RPMI7951 (cell line): ENCODE measurements at regions not wholly inside any gene's neighbourhood (a gene's known extent, or its start where the extent isn't known, plus 50 kb on each side); places are given as distances from the start of the nearest gene placed in this dataset.
"Not testable (repeated sequence)": the region's sequence is repeated elsewhere in the genome, so short reads cannot be mapped to it uniquely, and the experiment has no call there.

ENCODE experiments used
- DNase-seq: peaks from one replicate; pipeline ENCODE4 v3.0.0-alpha.2; 2012; ENCODE audit warnings: low read depth

- no peak for DNase-seq
Measured at GRCh38 chrX:34576864-34577263, 80.2 kb downstream of the TMEM47 start.

- no peak for DNase-seq
Measured at GRCh38 chrX:34565981-34566380, 91.1 kb downstream of the TMEM47 start.

GRCh38 chrX:34563804-34564203 is 93.3 kb downstream of the TMEM47 start:
- DNase-seq: no peak

- no peak for DNase-seq
Measured at GRCh38 chrX:34563061-34563460, 94.0 kb downstream of the TMEM47 start.

GRCh38 chrX:34562006-34562405 is 95.1 kb downstream of the TMEM47 start:
- DNase-seq: no peak

GRCh38 chrX:34560180-34560579 is 96.9 kb downstream of the TMEM47 start:
- DNase-seq: no peak

GRCh38 chrX:34559325-34559724 is 97.8 kb downstream of the TMEM47 start:
- no peak for DNase-seq

- no peak for DNase-seq
Measured at GRCh38 chrX:34557733-34558132, 99.4 kb downstream of the TMEM47 start.

- no peak for DNase-seq
Measured at GRCh38 chrX:34555481-34555880, 101.6 kb downstream of the TMEM47 start.

- DNase-seq: no peak
Measured at GRCh38 chrX:34546366-34546765, 110.7 kb downstream of the TMEM47 start.

- no peak for DNase-seq
Measured at GRCh38 chrX:34528081-34528480, 129.0 kb downstream of the TMEM47 start.

GRCh38 chrX:34521563-34521962 is 135.5 kb downstream of the TMEM47 start:
- DNase-seq: no peak

- DNase-seq: no peak
Measured at GRCh38 chrX:34509394-34509793, 147.7 kb downstream of the TMEM47 start.

- DNase-seq: no peak
Measured at GRCh38 chrX:34503119-34503518, 154.0 kb downstream of the TMEM47 start.

GRCh38 chrX:34493086-34493485 is 164.0 kb downstream of the TMEM47 start:
- DNase-seq: no peak

- no peak for DNase-seq
Measured at GRCh38 chrX:34491126-34491525, 166.0 kb downstream of the TMEM47 start.

- DNase-seq: no peak
Measured at GRCh38 chrX:34487364-34487763, 169.7 kb downstream of the TMEM47 start.

- no peak for DNase-seq
Measured at GRCh38 chrX:34483980-34484379, 173.1 kb downstream of the TMEM47 start.

- no peak for DNase-seq
Measured at GRCh38 chrX:34470507-34470906, 186.6 kb downstream of the TMEM47 start.

- DNase-seq: no peak
Measured at GRCh38 chrX:34467437-34467836, 189.6 kb downstream of the TMEM47 start.

GRCh38 chrX:34463220-34463619 is 193.9 kb downstream of the TMEM47 start:
- DNase-seq: not testable (repeated sequence)

GRCh38 chrX:34457850-34458249 is 199.2 kb downstream of the TMEM47 start:
- DNase-seq: not testable (repeated sequence)

GRCh38 chrX:34437586-34437985 is 219.5 kb downstream of the TMEM47 start:
- DNase-seq: no peak

- no peak for DNase-seq
Measured at GRCh38 chrX:34426334-34426733, 230.8 kb downstream of the TMEM47 start.

- DNase-seq: no peak
Measured at GRCh38 chrX:34406580-34406979, 250.5 kb downstream of the TMEM47 start.
